Breast epithelium (tissue), 4 donors: ENCODE measurements at regions not wholly inside any gene's neighbourhood (a gene's known extent, or its start where the extent isn't known, plus 50 kb on each side); places are given as distances from the start of the nearest gene placed in this dataset.
"Not testable (repeated sequence)": the region's sequence is repeated elsewhere in the genome, so short reads cannot be mapped to it uniquely, and the experiment has no call there.

Experiments
- DNase-seq, 2 donors: peaks; one replicate each; pipeline ENCODE4 v3.0.0-alpha.2; 2019; ENCODE audit warnings: low spot score in 2 of 2
- H3K27ac ChIP-seq, 2 donors: fragments of 200-600 bp; sonication (generic) in 1 of 2; one replicate each; pipeline ENCODE4 v1.5.1; 2016 to 2019; ENCODE audit warnings: mild to moderate bottlenecking in 1 of 2
- H3K27me3 ChIP-seq, 2 donors: fragments of 200-600 bp; sonication (generic) in 1 of 2; one replicate each; pipeline versions ENCODE4 v1.5.1 to v1.6.0; 2017 to 2019; ENCODE audit warnings: control low read depth in 1 of 2, mild to moderate bottlenecking in 1 of 2
- H3K36me3 ChIP-seq: fragments of 200-600 bp; one replicate; pipeline ENCODE4 v1.5.1; 2019
- H3K4me1 ChIP-seq, 2 donors: fragments of 200-600 bp; sonication (generic); one replicate each; pipeline ENCODE4 v1.5.1; 2016 to 2019; ENCODE audit warnings: control low read depth in 1 of 2
- H3K4me3 ChIP-seq, 3 donors: fragments of 200-600 bp; sonication (generic); 1 replicate in 2 of 3; 2 replicates in 1 of 3; pipeline ENCODE4 v1.5.1; 2016 to 2019; ENCODE audit warnings: mild to moderate bottlenecking in 3 of 3, moderate library complexity in 2 of 3
- H3K9me3 ChIP-seq, 2 donors: fragments of 200-600 bp; sonication (generic) in 1 of 2; one replicate each; pipeline ENCODE4 v1.5.1; 2016 to 2019; ENCODE audit warnings: control low read depth in 1 of 2
- CTCF ChIP-seq, 3 donors: fragments of 450-650 bp; IDR thresholded peaks; one replicate each; pipeline ENCODE4 v1.5.1; 2016 to 2017; ENCODE audit warnings: antibody characterized with exemption in 3 of 3, mild to moderate bottlenecking in 3 of 3, moderate library complexity in 3 of 3
- POLR2A ChIP-seq: fragments of 450-650 bp; IDR thresholded peaks from one replicate; pipeline ENCODE4 v1.6.1; 2016; ENCODE audit warnings: antibody characterized with exemption, mild to moderate bottlenecking, moderate library complexity
- POLR2AphosphoS5 ChIP-seq, 3 donors: sonication (generic); formaldehyde crosslinking; IDR thresholded peaks; one replicate each; pipeline ENCODE4 v1.6.1; 2017; ENCODE audit warnings: antibody characterized with exemption in 3 of 3
- intact Hi-C: fragments of 100-400 bp; cut with DNase I; formaldehyde crosslinking; loops from one replicate; pipeline ENCODE4 v1.15.1; 2023; ENCODE audit warnings: low total_unique reads

GRCh38 chr13:93025984-93026383 lies 200.6 kb upstream of the GPC6 start:
- no peaks in the 10 kb centered on the region for H3K4me1 ChIP-seq
- no peak for DNase-seq

DNA sequence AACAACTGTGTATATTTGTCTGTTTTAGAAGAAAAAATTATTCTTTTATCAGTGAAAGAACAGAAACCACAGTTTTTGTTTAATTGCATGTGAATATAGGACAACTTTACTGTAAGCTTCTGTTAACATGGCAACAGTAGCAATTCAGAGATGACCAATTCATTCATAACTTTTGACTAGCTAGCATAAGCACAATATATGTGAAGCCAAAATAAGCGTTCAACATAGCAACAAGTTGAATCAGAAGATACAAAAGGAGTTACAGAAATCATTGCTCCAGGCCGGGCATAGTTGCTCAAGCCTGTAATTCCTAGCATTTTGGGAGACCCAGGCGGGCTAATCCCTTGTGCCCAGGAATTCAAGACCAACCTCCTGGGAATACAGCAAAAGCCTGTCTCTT lies 197.1 kb upstream of the GPC6 start:
- no peaks in the 10 kb centered on the region for H3K4me1 ChIP-seq
- H3K27ac ChIP-seq: no peak overlapping the region
- intact Hi-C loops: no loop called here
- no peaks in the 10 kb centered on the region for H3K36me3 ChIP-seq
- TF ChIP-seq POLR2AphosphoS5 (IDR thresholded peaks at IDR 0.05): no peak
- TF ChIP-seq POLR2A: no peak
- TF ChIP-seq CTCF (IDR thresholded peaks at IDR 0.05): no peak
- no peak overlapping the region for H3K4me3 ChIP-seq
- no peak for DNase-seq
- no peaks in the 10 kb centered on the region for H3K9me3 ChIP-seq
- no peaks in the 10 kb centered on the region for H3K27me3 ChIP-seq

More at GRCh38 chr13:93025984-93026383, 200.6 kb upstream of the GPC6 start:
- Histone ChIP-seq H3K27me3 (no peaks in the 10 kb centered on the region), H3K36me3 (no peaks in the 10 kb centered on the region), H3K4me3 (no peak overlapping the region), H3K27ac (no peak overlapping the region), H3K9me3 (no peaks in the 10 kb centered on the region)
- intact Hi-C loops: no loop called here
- TF ChIP-seq POLR2A (no peak), POLR2AphosphoS5 (IDR thresholded peaks at IDR 0.05) (no peak)

GRCh38 chr13:93036380-93036779 lies 190.2 kb upstream of the GPC6 start:
- TF ChIP-seq POLR2AphosphoS5 (IDR thresholded peaks at IDR 0.05) (no peak), CTCF (IDR thresholded peaks at IDR 0.05) (no peak), POLR2A (no peak)
- intact Hi-C loops: no loop called here
- Histone ChIP-seq H3K4me1 (no peaks in the 10 kb centered on the region), H3K27ac (no peak overlapping the region), H3K36me3 (no peaks in the 10 kb centered on the region), H3K9me3 (no peaks in the 10 kb centered on the region), H3K4me3 (no peak overlapping the region), H3K27me3 (no peaks in the 10 kb centered on the region)
- DNase-seq: no peak

GRCh38 chr13:93037780-93038179 lies 188.8 kb upstream of the GPC6 start:
- no peaks in the 10 kb centered on the region for H3K4me1 ChIP-seq
- no peaks in the 10 kb centered on the region for H3K27me3 ChIP-seq
- intact Hi-C loops: no loop called here
- no peak overlapping the region for H3K4me3 ChIP-seq
- no peak overlapping the region for H3K27ac ChIP-seq
- no peak for TF ChIP-seq POLR2A
- no peak for TF ChIP-seq CTCF (IDR thresholded peaks at IDR 0.05)
- TF ChIP-seq POLR2AphosphoS5 (IDR thresholded peaks at IDR 0.05): no peak
- no peaks in the 10 kb centered on the region for H3K9me3 ChIP-seq
- DNase-seq: no peak
- H3K36me3 ChIP-seq: no peaks in the 10 kb centered on the region

GRCh38 chr13:93038187-93038586 lies 188.4 kb upstream of the GPC6 start:
- H3K36me3 ChIP-seq: no peaks in the 10 kb centered on the region
- H3K27me3 ChIP-seq: no peaks in the 10 kb centered on the region
- intact Hi-C loops: no loop called here
- TF ChIP-seq POLR2AphosphoS5 (IDR thresholded peaks at IDR 0.05) (no peak), CTCF (IDR thresholded peaks at IDR 0.05) (no peak), POLR2A (no peak)
- no peaks in the 10 kb centered on the region for H3K9me3 ChIP-seq
- no peak for DNase-seq
- H3K4me3 ChIP-seq: no peak overlapping the region
- H3K27ac ChIP-seq: no peak overlapping the region
- H3K4me1 ChIP-seq: no peaks in the 10 kb centered on the region

DNA sequence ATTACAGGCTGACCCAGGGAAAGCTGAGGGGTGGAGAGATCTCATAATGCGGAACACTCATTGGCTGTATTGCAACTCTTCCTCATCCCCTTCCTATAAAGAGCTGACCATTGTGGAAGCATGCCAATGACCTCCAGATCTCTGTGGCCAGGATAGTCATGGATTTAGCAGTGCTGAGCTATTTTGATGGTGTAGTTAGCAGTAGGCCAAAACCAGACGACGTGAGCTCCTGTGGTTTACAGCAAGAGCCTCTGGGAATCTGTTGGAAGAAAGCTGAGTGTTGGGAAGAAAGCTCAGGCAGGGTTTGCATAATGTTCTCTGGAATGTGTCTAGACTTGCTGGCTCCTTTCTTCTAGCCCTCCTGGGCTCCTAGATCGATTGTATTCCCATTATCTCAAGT lies 187.5 kb upstream of the GPC6 start:
- Histone ChIP-seq H3K27ac (no peak overlapping the region), H3K36me3 (no peaks in the 10 kb centered on the region), H3K4me1 (no peaks in the 10 kb centered on the region), H3K27me3 (no peaks in the 10 kb centered on the region), H3K9me3 (no peaks in the 10 kb centered on the region), H3K4me3 (no peak overlapping the region)
- DNase-seq: no peak
- TF ChIP-seq POLR2AphosphoS5 (IDR thresholded peaks at IDR 0.05) (no peak), POLR2A (no peak), CTCF (IDR thresholded peaks at IDR 0.05) (no peak)
- intact Hi-C loops: no loop called here

GRCh38 chr13:93041566-93041965 lies 185.0 kb upstream of the GPC6 start:
- H3K27me3 ChIP-seq, DNase-seq, H3K4me3 ChIP-seq, H3K9me3 ChIP-seq, H3K27ac ChIP-seq, H3K36me3 ChIP-seq, intact Hi-C loops, H3K4me1 ChIP-seq: not testable (repeated sequence)
